WTC11 (cell line): ENCODE measurements at regions not wholly inside any gene's neighbourhood (a gene's known extent, or its start where the extent isn't known, plus 50 kb on each side); places are given as distances from the start of the nearest gene placed in this dataset.

Experiments
- ATAC-seq: fragments of 200-7000 bp; cut with Tn5 transposase; 2 replicates; pipeline ENCODE4 v1.10.0; 2021; ENCODE audit warnings: mild to moderate bottlenecking, moderate library complexity
- CTCF ChIA-PET: fragments of 300-600 bp; sonication (Branson Sonifier 250); formaldehyde crosslinking; loops from one replicate; lab custom pipeline; 2021; ENCODE audit warnings: antibody characterized with exemption; lab: Charles Lee
- POLR2A ChIA-PET: fragments of 350-600 bp; sonication (Branson Sonifier 250); formaldehyde crosslinking; loops from one replicate; lab custom pipeline; 2021; ENCODE audit warnings: antibody characterized with exemption; lab: Charles Lee
- DNase-seq: peaks from one replicate; pipeline ENCODE4 v3.0.0; 2021; ENCODE audit warnings: low spot score
- H3K27ac Mint-ChIP-seq: 2 replicates; pipeline ENCODE4 v1.8.0; 2021; ENCODE audit warnings: mixed read lengths
- H3K27me3 Mint-ChIP-seq: 2 replicates; pipeline ENCODE4 v1.8.0; 2021; ENCODE audit warnings: low read depth, mild to moderate bottlenecking, moderate library complexity, mixed read lengths
- H3K36me3 Mint-ChIP-seq: 2 replicates; pipeline ENCODE4 v1.8.0; 2021; ENCODE audit warnings: mixed read lengths
- H3K4me1 Mint-ChIP-seq: 2 replicates; pipeline ENCODE4 v1.8.0; 2022; ENCODE audit warnings: mixed read lengths
- H3K4me3 Mint-ChIP-seq: 2 replicates; pipeline ENCODE4 v1.8.0; 2021; ENCODE audit warnings: mild to moderate bottlenecking, moderate library complexity, mixed read lengths
- H3K9me3 Mint-ChIP-seq: 2 replicates; pipeline ENCODE4 v1.8.0; 2021; ENCODE audit warnings: mixed read lengths
- CBFB ChIP-seq: sonication (generic); formaldehyde crosslinking; IDR thresholded peaks from 2 replicates; pipeline ENCODE4 v1.8.1; 2022; ENCODE audit warnings: mild to moderate bottlenecking, low read depth, missing genetic modification reagents
- CREM ChIP-seq: sonication (generic); formaldehyde crosslinking; IDR thresholded peaks from 2 replicates; pipeline ENCODE4 v1.8.1; 2022; ENCODE audit warnings: mild to moderate bottlenecking, missing genetic modification reagents, moderate library complexity
- ELF4 ChIP-seq: sonication (generic); formaldehyde crosslinking; IDR thresholded peaks from 2 replicates; pipeline ENCODE4 v1.8.1; 2022; ENCODE audit warnings: low read depth, mild to moderate bottlenecking, moderate library complexity, missing genetic modification reagents
- ESRRA ChIP-seq: sonication (generic); formaldehyde crosslinking; IDR thresholded peaks from 2 replicates; pipeline ENCODE4 v1.8.1; 2022; ENCODE audit warnings: mild to moderate bottlenecking, missing genetic modification reagents, borderline replicate concordance
- ETV6 ChIP-seq: sonication (generic); formaldehyde crosslinking; IDR thresholded peaks from 2 replicates; pipeline ENCODE4 v1.8.1; 2022; ENCODE audit warnings: mild to moderate bottlenecking, missing genetic modification reagents
- FOXJ3 ChIP-seq: sonication (generic); formaldehyde crosslinking; IDR thresholded peaks from 2 replicates; pipeline ENCODE4 v1.9.0; 2021; ENCODE audit warnings: missing genetic modification reagents, mild to moderate bottlenecking, borderline replicate concordance
- FOXK1 ChIP-seq: sonication (generic); formaldehyde crosslinking; IDR thresholded peaks from 2 replicates; pipeline ENCODE4 v1.8.0; 2022; ENCODE audit warnings: mild to moderate bottlenecking, moderate library complexity, missing genetic modification reagents
- GABPB1 ChIP-seq: sonication (generic); formaldehyde crosslinking; IDR thresholded peaks from 2 replicates; pipeline ENCODE4 v1.8.1; 2023; ENCODE audit warnings: mild to moderate bottlenecking, missing genetic modification reagents
- GRHL2 ChIP-seq: fragments of 250-450 bp; sonication (Bioruptor Pico); IDR thresholded peaks from 2 replicates; pipeline ENCODE4 v1.8.0; 2022; ENCODE audit warnings: mild to moderate bottlenecking, moderate library complexity; ENCODE audit not compliant: insufficient replicate concordance, severe bottlenecking
- JUN ChIP-seq: sonication (generic); formaldehyde crosslinking; IDR thresholded peaks from 2 replicates; pipeline ENCODE4 v1.8.0; 2023; ENCODE audit warnings: mild to moderate bottlenecking, missing genetic modification reagents
- KAT7 ChIP-seq: sonication (generic); formaldehyde crosslinking; IDR thresholded peaks from 2 replicates; pipeline ENCODE4 v1.8.1; 2023; ENCODE audit warnings: missing genetic modification reagents, mild to moderate bottlenecking, borderline replicate concordance
- NR1H2 ChIP-seq: sonication (generic); formaldehyde crosslinking; IDR thresholded peaks from 2 replicates; pipeline ENCODE4 v1.9.0; 2021; ENCODE audit warnings: mild to moderate bottlenecking, moderate library complexity, missing genetic modification reagents
- OVOL2 ChIP-seq: fragments of 250-450 bp; sonication (Bioruptor Pico); IDR thresholded peaks from 2 replicates; pipeline ENCODE4 v1.9.0; 2021; ENCODE audit warnings: mild to moderate bottlenecking, borderline replicate concordance
- PRRX2 ChIP-seq: fragments of 250-450 bp; sonication (Bioruptor Pico); IDR thresholded peaks from 2 replicates; pipeline ENCODE4 v1.8.0; 2021; ENCODE audit warnings: mild to moderate bottlenecking
- RELA ChIP-seq: sonication (generic); formaldehyde crosslinking; IDR thresholded peaks from 2 replicates; pipeline ENCODE4 v1.8.1; 2022; ENCODE audit warnings: missing genetic modification reagents, mild to moderate bottlenecking, borderline replicate concordance
- SP1 ChIP-seq: sonication (generic); formaldehyde crosslinking; conservative IDR thresholded peaks from 2 replicates; pipeline ENCODE4 v1.8.1; 2022; ENCODE audit warnings: missing genetic modification reagents
- ZNF121 ChIP-seq: sonication (generic); formaldehyde crosslinking; IDR thresholded peaks from 2 replicates; pipeline ENCODE4 v1.8.0; 2023; ENCODE audit warnings: missing genetic modification reagents
- ZNF423 ChIP-seq: fragments of 250-450 bp; sonication (Bioruptor Pico); IDR thresholded peaks from 2 replicates; pipeline ENCODE4 v2.1.2; 2022; ENCODE audit warnings: mild to moderate bottlenecking, moderate library complexity
- TF ChIP-seq, protein P1 (sequence below): fragments of 250-450 bp; sonication (Bioruptor Pico); IDR thresholded peaks from 2 replicates; pipeline ENCODE4 v2.1.2; 2022; ENCODE audit warnings: mild to moderate bottlenecking, moderate library complexity
- TF ChIP-seq, protein P2 (sequence below): sonication (generic); formaldehyde crosslinking; IDR thresholded peaks from 2 replicates; pipeline ENCODE4 v1.8.0; 2022; ENCODE audit warnings: mild to moderate bottlenecking, missing genetic modification reagents
- TF ChIP-seq, protein P3 (sequence below): fragments of 250-450 bp; sonication (Bioruptor Pico); IDR thresholded peaks from 2 replicates; pipeline ENCODE4 v1.9.0; 2021; ENCODE audit warnings: moderate library complexity, mild to moderate bottlenecking, inconsistent platforms, borderline replicate concordance
- TF ChIP-seq, protein P4 (sequence below): sonication (generic); formaldehyde crosslinking; IDR thresholded peaks from 2 replicates; pipeline ENCODE4 v1.8.0; 2022; ENCODE audit warnings: mild to moderate bottlenecking, missing genetic modification reagents

DNA sequence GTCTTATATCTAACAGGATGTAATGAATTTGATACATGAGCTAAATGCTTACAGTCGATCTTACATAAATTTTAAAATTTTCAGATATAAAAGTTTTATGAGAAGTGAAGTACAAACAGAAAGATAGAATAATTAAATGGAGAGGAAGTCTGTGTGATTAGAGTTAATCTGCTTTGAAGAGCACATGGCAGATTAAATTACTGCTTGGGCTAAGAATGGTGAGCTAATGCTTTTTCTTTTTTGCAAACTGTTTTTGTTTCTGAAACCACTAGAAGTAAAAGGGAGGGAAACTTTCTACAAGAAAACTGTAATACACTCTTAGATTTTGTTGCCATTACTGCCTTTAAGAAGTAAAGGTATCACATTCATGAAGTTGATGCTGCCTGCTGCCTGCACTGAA, 96.3 kb upstream of the SPRY2 start:
- Mint-ChIP-seq H3K27ac (no peak overlapping the region), H3K4me3 (no peak overlapping the region), H3K27me3 (no peaks in the 10 kb centered on the region; the same call in 1 of the 2 replicates), H3K4me1 (peaks cover 7% of the 10 kb centered on the region), H3K36me3 (peaks cover 1% of the 10 kb centered on the region; the same call in 1 of the 2 replicates), H3K9me3 (peaks cover 16% of the 10 kb centered on the region)
- ATAC-seq (no peak), DNase-seq (no peak)
- CTCF ChIA-PET, result interaction anchor here (1.0 to 1.4 kb wide), 2 partner anchors 29 to 486 kb away, joined by 3 read pairs; no protein-coding TSS in a partner anchor
- TF ChIP-seq ETV6 (no peak), KAT7 (no peak), OVOL2 (CRISPR knock-in tag) (no peak), RELA (no peak), FOXJ3 (no peak), FOXK1 (CRISPR knock-in tag) (no peak), CBFB (CRISPR knock-in tag) (no peak), SP1 (CRISPR knock-in tag) (no peak), JUN (no peak), ZNF121 (CRISPR knock-in tag) (no peak)
- TF ChIP-seq, protein P1, sequence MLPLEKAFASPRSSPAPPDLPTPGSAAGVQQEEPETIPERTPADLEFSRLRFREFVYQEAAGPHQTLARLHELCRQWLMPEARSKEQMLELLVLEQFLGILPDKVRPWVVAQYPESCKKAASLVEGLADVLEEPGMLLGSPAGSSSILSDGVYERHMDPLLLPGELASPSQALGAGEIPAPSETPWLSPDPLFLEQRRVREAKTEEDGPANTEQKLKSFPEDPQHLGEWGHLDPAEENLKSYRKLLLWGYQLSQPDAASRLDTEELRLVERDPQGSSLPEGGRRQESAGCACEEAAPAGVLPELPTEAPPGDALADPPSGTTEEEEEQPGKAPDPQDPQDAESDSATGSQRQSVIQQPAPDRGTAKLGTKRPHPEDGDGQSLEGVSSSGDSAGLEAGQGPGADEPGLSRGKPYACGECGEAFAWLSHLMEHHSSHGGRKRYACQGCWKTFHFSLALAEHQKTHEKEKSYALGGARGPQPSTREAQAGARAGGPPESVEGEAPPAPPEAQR (CRISPR knock-in tag), result no peak
- POLR2A ChIA-PET, result no interaction called here

DNA sequence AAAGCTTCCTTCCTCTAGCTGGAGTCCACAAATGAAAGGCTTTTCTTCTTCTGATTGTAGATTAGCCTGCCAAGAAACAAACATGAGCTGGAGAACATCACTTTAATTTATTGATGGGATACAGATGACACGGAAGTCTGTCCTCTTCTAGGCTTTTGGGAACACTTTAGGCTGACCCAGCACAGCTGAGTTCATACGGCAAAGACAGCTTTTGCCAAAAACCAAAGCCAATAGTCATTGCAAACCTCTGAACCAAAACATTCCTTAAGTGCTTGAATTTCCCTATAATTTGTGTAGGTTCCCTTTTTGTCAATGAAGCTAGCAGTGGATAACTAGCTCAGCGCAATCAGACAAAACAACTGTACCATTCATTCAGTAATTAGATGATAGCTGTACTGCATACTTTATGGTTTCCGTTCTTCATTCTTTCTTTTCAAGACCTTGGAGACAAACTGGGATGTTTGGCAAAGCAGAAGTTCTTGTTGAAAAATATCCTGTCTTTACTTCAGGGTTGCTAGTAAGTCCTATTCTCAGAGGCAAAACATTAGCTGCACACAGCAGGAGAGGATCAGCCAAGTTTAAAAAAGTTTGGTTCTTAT, 95.7 kb upstream of the SPRY2 start:
- TF ChIP-seq GABPB1 (CRISPR knock-in tag) (no peak), KAT7 (no peak), PRRX2 (no peak), GRHL2 (CRISPR knock-in tag) (no peak), RELA (no peak), SP1 (CRISPR knock-in tag) (no peak), ZNF423 (CRISPR knock-in tag) (no peak), NR1H2 (CRISPR knock-in tag) (no peak), ELF4 (CRISPR knock-in tag) (no peak), ESRRA (CRISPR knock-in tag) (no peak), CREM (CRISPR knock-in tag) (no peak)
- TF ChIP-seq, protein P2, sequence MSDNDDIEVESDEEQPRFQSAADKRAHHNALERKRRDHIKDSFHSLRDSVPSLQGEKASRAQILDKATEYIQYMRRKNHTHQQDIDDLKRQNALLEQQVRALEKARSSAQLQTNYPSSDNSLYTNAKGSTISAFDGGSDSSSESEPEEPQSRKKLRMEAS (CRISPR knock-in tag), result no peak
- TF ChIP-seq, protein P3, sequence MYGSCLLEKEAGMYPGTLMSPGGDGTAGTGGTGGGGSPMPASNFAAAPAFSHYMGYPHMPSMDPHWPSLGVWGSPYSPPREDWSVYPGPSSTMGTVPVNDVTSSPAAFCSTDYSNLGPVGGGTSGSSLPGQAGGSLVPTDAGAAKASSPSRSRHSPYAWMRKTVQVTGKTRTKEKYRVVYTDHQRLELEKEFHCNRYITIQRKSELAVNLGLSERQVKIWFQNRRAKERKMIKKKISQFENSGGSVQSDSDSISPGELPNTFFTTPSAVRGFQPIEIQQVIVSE, result no peak
- TF ChIP-seq, protein P4, sequence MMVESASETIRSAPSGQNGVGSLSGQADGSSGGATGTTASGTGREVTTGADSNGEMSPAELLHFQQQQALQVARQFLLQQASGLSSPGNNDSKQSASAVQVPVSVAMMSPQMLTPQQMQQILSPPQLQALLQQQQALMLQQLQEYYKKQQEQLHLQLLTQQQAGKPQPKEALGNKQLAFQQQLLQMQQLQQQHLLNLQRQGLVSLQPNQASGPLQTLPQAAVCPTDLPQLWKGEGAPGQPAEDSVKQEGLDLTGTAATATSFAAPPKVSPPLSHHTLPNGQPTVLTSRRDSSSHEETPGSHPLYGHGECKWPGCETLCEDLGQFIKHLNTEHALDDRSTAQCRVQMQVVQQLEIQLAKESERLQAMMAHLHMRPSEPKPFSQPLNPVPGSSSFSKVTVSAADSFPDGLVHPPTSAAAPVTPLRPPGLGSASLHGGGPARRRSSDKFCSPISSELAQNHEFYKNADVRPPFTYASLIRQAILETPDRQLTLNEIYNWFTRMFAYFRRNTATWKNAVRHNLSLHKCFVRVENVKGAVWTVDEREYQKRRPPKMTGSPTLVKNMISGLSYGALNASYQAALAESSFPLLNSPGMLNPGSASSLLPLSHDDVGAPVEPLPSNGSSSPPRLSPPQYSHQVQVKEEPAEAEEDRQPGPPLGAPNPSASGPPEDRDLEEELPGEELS, result no peak
- no peak for ATAC-seq
- CTCF ChIA-PET, result interaction anchor here (1.0 to 1.4 kb wide), 2 partner anchors 29 to 487 kb away, joined by 3 read pairs; no protein-coding TSS in a partner anchor
- peaks cover 3% of the 10 kb centered on the region; the same call in 1 of the 2 replicates for H3K36me3 Mint-ChIP-seq
- H3K4me1 Mint-ChIP-seq, result peaks cover 7% of the 10 kb centered on the region
- peaks cover 20% of the 10 kb centered on the region for H3K9me3 Mint-ChIP-seq
- no peak for DNase-seq
- no peak overlapping the region for H3K27ac Mint-ChIP-seq
- H3K4me3 Mint-ChIP-seq, result no peak overlapping the region
- H3K27me3 Mint-ChIP-seq, result no peaks in the 10 kb centered on the region; the same call in 1 of the 2 replicates
- POLR2A ChIA-PET, result no interaction called here
